HepG2 (cell line): ENCODE measurements at regions not wholly inside any gene's neighbourhood (a gene's known extent, or its start where the extent isn't known, plus 50 kb on each side); places are given as distances from the start of the nearest gene placed in this dataset.

ENCODE experiments used
- ATAC-seq: fragments of 200-7000 bp; cut with Tn5 transposase; 3 replicates; pipeline ENCODE4 v1.9.1; 2020; ENCODE audit warnings: mild to moderate bottlenecking, moderate library complexity
- BruUV-seq: library from RNA; stranded (reverse); fragments of 400-500 nt; replicated peaks from 2 replicates; lab custom pipeline; 2021; lab: Mats Ljungman, UMichigan
- CTCF ChIA-PET: fragments of 300-600 bp; formaldehyde crosslinking; extraction: SDS; loops from one replicate; lab custom pipeline; 2021; ENCODE audit warnings: low total read pairs, inconsistent platforms, low intra/inter-chr PET ratio; lab: Yijun Ruan, JAX
- POLR2A ChIA-PET: fragments of 350-600 bp; sonication (Branson Sonifier 250); formaldehyde crosslinking; loops from one replicate; lab custom pipeline; 2020; ENCODE audit warnings: antibody characterized with exemption, inconsistent platforms; lab: Yijun Ruan, JAX
- DNase-seq: peaks from one replicate; pipeline ENCODE4 v3.0.0-alpha.2; 2015; ENCODE audit warnings: low spot score
- FAIRE-seq: peaks from 3 replicates; lab custom pipeline; 2011; peaks lifted over from hg19 to GRCh38; lab: Jason Lieb, UNC
- H2AFZ ChIP-seq: one replicate; pipeline ENCODE4 v1.6.1; 2011; ENCODE audit warnings: low read length, inconsistent platforms
- H3K27ac ChIP-seq: fragments of 300-600 bp; 3 replicates; pipeline ENCODE4 v1.8.0; 2011; ENCODE audit warnings: mixed run types, mild to moderate bottlenecking, mixed read lengths, low read length, inconsistent platforms; ENCODE audit not compliant: insufficient read depth; ENCODE audit errors: extremely low read length
- H3K27me3 ChIP-seq, 2 experiments: fragments of 200-600 bp in 1 of 2; 2 replicates in 1 of 2; 3 replicates in 1 of 2; pipeline versions ENCODE4 v1.6.0 to v1.8.0; 2011; ENCODE audit warnings: low read length in 2 of 2, mild to moderate bottlenecking in 2 of 2, moderate library complexity in 2 of 2, inconsistent platforms in 1 of 2; ENCODE audit not compliant: insufficient read depth in 2 of 2, control insufficient read depth in 1 of 2
- H3K36me3 ChIP-seq, 2 experiments: fragments of 200-600 bp in 1 of 2; replicated peaks in 1 of 2; 2 replicates in 1 of 2; 3 replicates in 1 of 2; pipeline versions ENCODE4 v1.5.1 to v1.8.0; 2011; ENCODE audit warnings: low read length in 2 of 2, inconsistent platforms in 1 of 2; ENCODE audit not compliant: insufficient read depth in 2 of 2, control insufficient read depth in 1 of 2
- H3K4me1 ChIP-seq: 2 replicates; pipeline ENCODE4 v1.5.1; 2012; ENCODE audit warnings: low read length, inconsistent platforms; ENCODE audit not compliant: insufficient read depth
- H3K4me2 ChIP-seq: 2 replicates; pipeline ENCODE4 v1.6.0; 2011; ENCODE audit warnings: low read depth, low read length, inconsistent platforms
- H3K4me3 ChIP-seq, 3 experiments: fragments of 200-600 bp in 1 of 3; sonication (generic), shearing (Covaris generic) in 1 of 3; replicated peaks in 1 of 3; 2 replicates each; pipeline ENCODE4 v1.5.1; 2011 to 2016; ENCODE audit warnings: low read length in 3 of 3, inconsistent platforms in 2 of 3, low read depth in 2 of 3, mild to moderate bottlenecking in 2 of 3, control low read depth in 1 of 3, mixed read lengths in 1 of 3; ENCODE audit not compliant: insufficient read depth in 1 of 3
- H3K79me2 ChIP-seq: one replicate; pipeline ENCODE4 v1.6.1; 2011; ENCODE audit warnings: low read length, inconsistent platforms; ENCODE audit not compliant: insufficient read depth
- H3K9ac ChIP-seq: 2 replicates; pipeline ENCODE4 v1.6.0; 2011; ENCODE audit warnings: mild to moderate bottlenecking, low read depth, low read length, inconsistent platforms; ENCODE audit not compliant: insufficient read depth
- H3K9me3 ChIP-seq: 2 replicates; pipeline ENCODE4 v1.5.1; 2012; ENCODE audit warnings: mild to moderate bottlenecking, low read length
- H4K20me1 ChIP-seq: 2 replicates; pipeline ENCODE4 v1.6.0; 2011; ENCODE audit warnings: inconsistent platforms, mild to moderate bottlenecking, low read length, moderate library complexity; ENCODE audit not compliant: insufficient read depth
- HMGA1 ChIP-seq: sonication (generic); formaldehyde crosslinking; conservative IDR thresholded peaks from 2 replicates; pipeline ENCODE4 v1.4.0; 2020; ENCODE audit warnings: missing genetic modification reagents
- SMAD3 ChIP-seq: sonication (generic); formaldehyde crosslinking; IDR thresholded peaks from 2 replicates; pipeline ENCODE4 v1.4.0; 2020; ENCODE audit warnings: missing genetic modification reagents
- TCF7L2 ChIP-seq: IDR thresholded peaks from 2 replicates; pipeline ENCODE4 v1.6.1; 2011; ENCODE audit warnings: mild to moderate bottlenecking, low read depth, low read length, moderate library complexity
- TGIF2 ChIP-seq: IDR thresholded peaks from 2 replicates; pipeline ENCODE4 v1.6.1; 2016; ENCODE audit warnings: control low read depth, missing compliant biosample characterization
- TSC22D2 ChIP-seq: sonication (generic); formaldehyde crosslinking; IDR thresholded peaks from 2 replicates; pipeline ENCODE4 v1.5.1; 2020; ENCODE audit warnings: missing genetic modification reagents, mild to moderate bottlenecking, borderline replicate concordance
- ZNF10 ChIP-seq: sonication (generic); formaldehyde crosslinking; IDR thresholded peaks from 2 replicates; pipeline ENCODE4 v1.4.0; 2020; ENCODE audit warnings: mild to moderate bottlenecking, low read depth, missing genetic modification reagents, borderline replicate concordance
- ZNF713 ChIP-seq: sonication (generic); formaldehyde crosslinking; IDR thresholded peaks from 2 replicates; pipeline ENCODE4 v1.4.0; 2020; ENCODE audit warnings: mild to moderate bottlenecking, missing genetic modification reagents
- ZNF83 ChIP-seq: sonication (generic); formaldehyde crosslinking; IDR thresholded peaks from 2 replicates; pipeline ENCODE4 v1.4.0; 2020; ENCODE audit warnings: missing genetic modification reagents, mild to moderate bottlenecking, borderline replicate concordance
- WGBS: methylation state at CpG from one replicate; pipeline ENCODE4 v1.1.6; 2017; ENCODE audit warnings: low lambda C conversion rate; 5-methylcytosine and 5-hydroxymethylcytosine counted together
- in situ Hi-C: cut with HindIII; loops from 2 replicates; pipeline ENCODE4 v1.10.0; 2017; ENCODE audit warnings: low pct_unique_long_range_greater_than_20kb; ENCODE audit not compliant: extremely low pct_ligation_motif_present
- intact Hi-C: fragments of 100-400 bp; cut with micrococcal nuclease; formaldehyde crosslinking; loops from one replicate; pipeline ENCODE4 v1.10.0; 2022; ENCODE audit not compliant: unreplicated experiment
- TF ChIP-seq, protein P1 (sequence below): sonication (generic); formaldehyde crosslinking; conservative IDR thresholded peaks from 2 replicates; pipeline ENCODE4 v1.4.0; 2020; ENCODE audit warnings: missing genetic modification reagents

DNA sequence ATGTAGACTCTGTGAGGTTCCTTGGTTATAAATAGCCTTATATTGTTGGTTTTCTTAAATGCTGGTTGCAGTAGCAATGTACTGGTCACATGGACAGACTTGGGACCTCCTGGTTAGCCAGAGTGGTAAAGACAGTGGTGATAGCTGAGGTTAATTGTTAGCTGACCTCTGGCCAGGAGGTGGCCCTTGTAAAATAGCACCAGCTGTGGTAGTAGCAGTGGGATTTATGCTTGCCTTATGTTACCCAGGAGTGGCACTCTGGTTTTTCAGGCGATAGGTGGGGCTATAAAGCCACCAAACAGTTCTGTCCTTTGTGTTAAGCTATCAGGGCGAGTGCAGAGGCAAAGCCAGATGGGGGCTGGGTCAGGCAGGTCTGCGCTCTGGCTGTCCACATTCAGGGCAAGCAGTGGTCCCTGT lies 94.8 kb upstream of the SRD5A2 start (continued):
- TF ChIP-seq ZNF83: no peak

DNA sequence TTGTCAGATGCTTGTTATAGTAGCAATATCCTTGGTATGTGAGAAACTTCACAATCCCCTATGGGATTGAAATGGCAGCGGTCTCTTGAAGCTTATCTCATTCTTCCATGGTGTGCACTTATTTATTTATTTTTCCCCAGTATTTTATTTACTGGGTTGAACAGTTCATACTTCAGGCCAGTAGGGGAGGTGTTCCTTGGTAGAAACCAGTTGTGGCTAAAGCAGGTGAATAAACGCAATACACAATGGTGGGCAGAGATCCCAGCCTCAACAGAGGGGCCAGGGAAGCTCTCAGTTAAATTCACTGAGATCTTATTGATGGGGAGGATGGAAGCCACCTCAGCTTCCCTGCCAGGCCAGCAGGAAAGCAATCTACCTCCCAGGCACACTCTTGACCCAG lies 93.7 kb upstream of the SRD5A2 start:
- Histone ChIP-seq H3K36me3 (no peaks in the 10 kb centered on the region), H3K4me1 (no peaks in the 10 kb centered on the region), H3K79me2 (no peaks in the 10 kb centered on the region), H3K9ac (no peak overlapping the region), H4K20me1 (no peaks in the 10 kb centered on the region), H3K4me2 (no peak overlapping the region), H3K27ac (no peak overlapping the region), H3K9me3 (peaks cover 5% of the 10 kb centered on the region; the same call in 1 of the 2 replicates), H2AFZ (no peak overlapping the region), H3K27me3 (no peaks in the 10 kb centered on the region), H3K4me3 (no peak overlapping the region)
- ChIA-PET CTCF (no interaction called here), POLR2A (no interaction called here)
- peak; percentile 60 for ATAC-seq
- TF ChIP-seq ZNF10 (CRISPR knock-in tag) (no peak), TCF7L2 (no peak), ZNF713 (CRISPR knock-in tag) (no peak), SMAD3 (no peak), TSC22D2 (CRISPR knock-in tag) (no peak), HMGA1 (CRISPR knock-in tag) (no peak), TGIF2 (CRISPR knock-in tag) (no peak)
- TF ChIP-seq, protein P1, sequence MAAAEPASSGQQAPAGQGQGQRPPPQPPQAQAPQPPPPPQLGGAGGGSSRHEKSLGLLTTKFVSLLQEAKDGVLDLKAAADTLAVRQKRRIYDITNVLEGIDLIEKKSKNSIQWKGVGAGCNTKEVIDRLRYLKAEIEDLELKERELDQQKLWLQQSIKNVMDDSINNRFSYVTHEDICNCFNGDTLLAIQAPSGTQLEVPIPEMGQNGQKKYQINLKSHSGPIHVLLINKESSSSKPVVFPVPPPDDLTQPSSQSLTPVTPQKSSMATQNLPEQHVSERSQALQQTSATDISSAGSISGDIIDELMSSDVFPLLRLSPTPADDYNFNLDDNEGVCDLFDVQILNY: no peak
- no peak for DNase-seq
- WGBS: 60% methylated on average over 2 of the region's 2 CpGs
- in situ Hi-C loops: no loop called here
- intact Hi-C loops: no loop called here
- no peak for FAIRE-seq
- no TSS peak for BruUV-seq
